GM20431 (cell line): ENCODE measurements at regions not wholly inside any gene's neighbourhood (a gene's known extent, or its start where the extent isn't known, plus 50 kb on each side); places are given as distances from the start of the nearest gene placed in this dataset.
"Not testable (repeated sequence)": the region's sequence is repeated elsewhere in the genome, so short reads cannot be mapped to it uniquely, and the experiment has no call there.

Experiments used
- in situ Hi-C: fragments of 300-500 bp; cut with MseI, MboI; formaldehyde crosslinking; loops from one replicate; pipeline ENCODE4 v1.15.0; 2020; ENCODE audit warnings: low sequenced_read_pairs; ENCODE audit not compliant: unreplicated experiment

DNA sequence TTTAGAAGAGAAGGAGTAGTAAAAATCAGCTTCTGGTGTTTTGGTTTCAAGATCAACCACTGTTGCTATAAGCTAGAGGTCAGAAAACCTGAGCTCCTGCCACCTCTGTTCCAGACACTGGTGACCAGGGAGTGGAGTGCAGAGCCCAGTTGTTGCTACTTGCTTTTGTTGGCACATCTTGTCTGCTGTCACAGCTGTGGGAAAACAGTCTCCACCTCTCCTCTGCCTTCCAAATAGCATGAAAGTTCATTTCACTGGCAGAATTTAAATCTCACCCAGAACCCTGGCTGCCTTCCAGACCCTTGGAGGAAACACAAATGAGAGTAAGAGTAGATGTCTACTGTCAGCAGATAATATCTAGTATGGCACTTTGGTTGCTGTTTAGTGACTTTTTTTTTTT lies 297.5 kb upstream of the KLF3 start:
- in situ Hi-C loops = no loop called here

DNA sequence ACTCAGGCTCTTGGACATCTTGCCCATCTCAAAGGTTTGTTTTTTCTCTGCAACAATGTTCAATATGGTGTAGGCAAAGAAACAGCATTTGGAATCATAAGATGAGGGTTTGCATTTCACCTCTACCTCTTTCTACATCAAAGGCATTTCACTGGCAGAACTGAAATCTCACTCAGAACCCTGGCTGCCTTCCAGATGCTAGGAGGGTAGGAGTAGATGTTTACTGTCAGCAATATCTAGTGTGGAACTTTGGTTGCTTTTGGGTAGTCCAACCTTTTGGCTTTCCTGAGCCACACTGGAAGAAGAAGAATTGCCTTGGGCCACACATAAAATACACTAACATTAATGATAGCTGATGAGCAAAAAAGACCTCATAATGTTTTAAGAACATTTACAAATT lies 297.0 kb upstream of the KLF3 start:
- in situ Hi-C loops = no loop called here

DNA sequence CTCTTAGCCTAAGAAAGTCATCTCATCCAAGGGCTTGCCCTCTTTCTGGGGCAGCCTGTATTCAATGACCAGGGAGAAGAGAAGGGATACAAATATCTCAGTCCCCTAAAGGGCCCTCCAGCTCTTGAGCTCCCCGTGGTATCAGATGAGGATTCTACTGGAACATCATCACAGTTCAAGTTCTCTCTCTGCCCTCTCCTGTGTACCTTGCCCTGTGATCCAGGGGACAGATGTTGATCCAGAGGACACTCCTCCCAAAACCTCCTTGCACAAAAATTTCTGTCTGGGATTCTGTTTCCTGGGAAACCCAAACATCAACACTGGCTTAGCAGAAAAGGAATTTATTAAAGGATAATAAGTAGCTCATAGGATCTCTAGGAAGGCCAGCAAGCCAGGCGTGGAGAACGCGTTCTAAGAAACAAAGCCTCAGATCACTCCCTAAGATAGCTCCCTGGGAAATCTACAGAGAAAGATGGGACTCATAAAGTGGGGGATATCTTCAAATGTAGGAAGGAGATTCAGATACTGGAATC lies 296.3 kb upstream of the KLF3 start:
- in situ Hi-C loops = no loop called here

DNA sequence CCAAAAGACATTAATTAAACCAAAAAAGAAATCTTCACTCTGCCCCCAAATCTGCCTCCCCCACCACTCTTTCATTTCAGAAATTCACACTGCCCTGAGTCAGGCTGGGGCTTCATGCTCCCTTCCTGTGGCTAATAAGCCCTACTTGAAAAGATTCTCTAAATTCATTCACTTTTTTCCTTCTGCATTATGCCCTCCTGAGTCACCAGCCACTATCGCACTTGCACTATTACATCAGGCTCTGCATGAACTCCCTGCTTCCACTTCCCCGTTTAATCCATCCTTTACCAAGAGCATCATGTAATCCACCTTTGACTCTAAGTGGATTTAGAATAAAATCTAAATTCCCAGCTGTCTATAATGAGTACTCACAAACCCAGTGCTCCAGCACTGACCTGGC lies 295.4 kb upstream of the KLF3 start:
- in situ Hi-C loops = no loop called here

DNA sequence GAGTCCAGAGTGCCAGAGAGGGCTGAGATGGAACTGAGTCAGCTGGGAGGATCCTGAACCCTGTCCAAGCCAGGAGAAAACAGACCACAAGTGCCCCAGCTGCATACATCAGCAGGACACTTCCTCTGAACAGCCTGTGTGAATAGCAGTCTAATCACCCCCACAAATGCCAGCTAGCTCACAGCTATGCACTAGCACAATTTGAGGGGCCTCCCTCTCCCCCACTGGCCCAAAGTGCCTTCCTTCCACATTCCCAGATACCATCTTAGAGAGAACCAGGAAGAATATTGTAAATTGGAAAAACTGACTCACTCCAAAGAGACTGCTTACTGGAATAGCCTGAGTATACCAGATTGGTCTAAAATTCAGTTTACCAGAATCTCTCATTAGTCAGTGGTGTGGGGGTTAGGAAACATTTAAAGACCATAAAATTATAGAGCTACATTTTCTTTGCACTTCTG lies 292.6 kb upstream of the KLF3 start:
- in situ Hi-C loops = no loop called here

DNA sequence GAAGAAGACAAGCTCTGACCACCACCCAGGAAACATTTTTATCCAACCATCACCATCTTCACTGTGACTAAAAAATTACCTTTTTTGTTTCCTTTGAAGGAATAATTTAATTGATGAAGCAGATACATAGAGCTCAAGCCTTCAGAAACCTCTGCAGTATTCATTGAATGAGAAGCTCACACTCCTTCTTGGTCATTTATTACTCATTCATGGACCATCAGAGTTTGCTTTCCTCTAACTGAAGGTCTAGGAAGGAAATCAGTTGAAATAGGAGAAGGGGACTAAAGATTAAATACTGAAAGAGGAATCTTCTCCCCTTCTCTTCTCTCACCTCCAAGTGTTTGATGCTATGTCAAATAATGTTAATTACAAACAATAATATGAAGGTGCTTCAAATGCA lies 290.6 kb upstream of the KLF3 start:
- in situ Hi-C loops = no loop called here

DNA sequence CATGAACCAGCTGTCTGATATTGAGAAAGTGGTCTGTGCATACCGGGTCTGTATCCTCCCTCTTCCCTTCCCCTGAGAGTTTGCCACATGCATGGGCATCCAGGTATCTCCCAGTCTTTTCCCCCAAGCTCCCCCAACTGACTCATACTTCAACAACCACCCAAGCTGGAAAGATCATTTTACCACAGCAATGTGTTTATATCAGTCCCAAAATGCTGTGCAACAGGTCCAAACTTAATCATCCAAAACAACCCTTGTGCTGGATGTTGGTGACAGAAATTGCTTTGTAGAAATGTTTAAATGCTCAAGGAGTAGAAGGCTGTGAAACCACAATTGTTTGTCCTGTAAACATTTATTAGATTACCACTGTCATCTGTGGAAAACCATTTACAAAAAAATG lies 286.8 kb upstream of the KLF3 start:
- in situ Hi-C loops = no loop called here

DNA sequence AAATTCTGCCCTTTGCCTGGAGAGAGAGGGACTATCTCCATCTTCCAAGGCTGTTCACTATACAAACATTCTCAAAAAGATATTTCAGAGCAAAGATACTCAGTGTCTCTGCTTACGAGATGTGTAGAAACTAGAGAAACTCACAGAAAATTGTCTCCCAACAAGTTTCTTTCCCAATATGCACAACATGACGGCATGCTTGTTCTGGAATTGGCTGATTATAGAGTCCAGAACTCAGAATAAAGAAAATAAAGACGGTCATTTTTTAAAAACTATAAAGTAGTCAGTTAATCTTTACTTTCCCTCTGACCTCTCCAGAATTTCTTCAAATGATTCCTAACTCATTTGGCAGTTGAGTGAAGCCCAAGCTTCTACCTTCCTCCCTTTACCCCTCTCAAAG lies 285.5 kb upstream of the KLF3 start:
- in situ Hi-C loops = no loop called here

DNA sequence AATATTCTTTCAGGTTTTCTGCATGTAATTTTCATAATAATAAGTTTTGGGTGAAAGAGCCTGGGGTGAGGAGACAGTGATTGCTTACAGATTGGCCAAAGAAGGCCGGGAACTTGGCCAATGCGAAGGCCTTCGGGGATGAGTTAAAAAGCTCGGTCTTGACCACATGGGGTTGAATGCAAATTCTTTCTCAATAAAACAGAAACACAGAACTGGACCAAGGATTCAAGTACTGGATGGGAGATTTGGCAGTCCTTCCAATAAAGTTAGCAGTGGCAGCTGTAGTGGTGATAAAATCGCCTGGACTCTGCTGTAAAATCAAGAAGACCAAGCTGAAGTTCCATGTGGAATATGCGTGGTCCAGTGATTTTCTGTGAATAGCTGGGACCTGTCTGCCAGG lies 282.2 kb upstream of the KLF3 start:
- in situ Hi-C loops = no loop called here

DNA sequence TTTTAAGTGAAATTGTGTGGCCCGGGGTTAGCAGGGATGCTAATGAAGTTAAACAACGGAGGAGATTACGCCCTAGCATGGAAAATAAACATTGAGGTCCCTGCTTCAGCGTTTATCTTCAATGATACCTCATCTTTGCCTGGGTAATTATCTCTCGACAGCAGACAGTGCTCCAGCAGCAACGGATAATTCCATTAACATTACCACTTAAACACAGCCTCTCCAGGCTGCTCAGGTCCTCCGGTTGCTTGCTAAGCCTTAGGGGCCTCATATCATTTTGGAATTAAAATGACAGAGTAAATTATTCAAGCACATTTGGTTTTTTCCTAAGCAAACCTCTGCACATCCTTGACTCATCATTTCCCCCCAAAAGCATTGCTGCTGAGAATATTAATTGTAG lies 281.5 kb upstream of the KLF3 start:
- in situ Hi-C loops = no loop called here

DNA sequence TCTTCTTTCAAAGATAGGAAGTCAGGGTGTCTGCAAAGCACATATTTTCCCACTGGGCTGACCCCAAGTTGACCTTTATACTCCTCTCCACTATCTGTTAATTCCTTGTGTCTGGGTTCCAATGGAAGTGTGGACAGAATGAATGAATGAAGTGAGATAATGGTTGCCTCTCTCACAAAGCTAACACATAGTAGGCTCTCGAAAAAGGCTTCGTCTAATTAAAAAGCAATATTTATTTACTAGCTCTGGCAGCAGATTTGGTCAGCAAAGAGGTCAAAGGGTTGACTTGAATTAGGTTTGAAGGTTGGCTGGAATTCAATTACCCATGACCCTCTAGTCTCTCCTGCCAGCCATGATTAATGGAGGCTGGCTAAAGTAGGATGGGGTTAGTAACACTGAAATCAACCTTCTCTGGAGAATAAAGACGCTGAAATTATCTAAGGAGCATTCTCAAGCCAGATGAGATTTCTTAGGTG lies 280.3 kb upstream of the KLF3 start:
- in situ Hi-C loops = no loop called here

DNA sequence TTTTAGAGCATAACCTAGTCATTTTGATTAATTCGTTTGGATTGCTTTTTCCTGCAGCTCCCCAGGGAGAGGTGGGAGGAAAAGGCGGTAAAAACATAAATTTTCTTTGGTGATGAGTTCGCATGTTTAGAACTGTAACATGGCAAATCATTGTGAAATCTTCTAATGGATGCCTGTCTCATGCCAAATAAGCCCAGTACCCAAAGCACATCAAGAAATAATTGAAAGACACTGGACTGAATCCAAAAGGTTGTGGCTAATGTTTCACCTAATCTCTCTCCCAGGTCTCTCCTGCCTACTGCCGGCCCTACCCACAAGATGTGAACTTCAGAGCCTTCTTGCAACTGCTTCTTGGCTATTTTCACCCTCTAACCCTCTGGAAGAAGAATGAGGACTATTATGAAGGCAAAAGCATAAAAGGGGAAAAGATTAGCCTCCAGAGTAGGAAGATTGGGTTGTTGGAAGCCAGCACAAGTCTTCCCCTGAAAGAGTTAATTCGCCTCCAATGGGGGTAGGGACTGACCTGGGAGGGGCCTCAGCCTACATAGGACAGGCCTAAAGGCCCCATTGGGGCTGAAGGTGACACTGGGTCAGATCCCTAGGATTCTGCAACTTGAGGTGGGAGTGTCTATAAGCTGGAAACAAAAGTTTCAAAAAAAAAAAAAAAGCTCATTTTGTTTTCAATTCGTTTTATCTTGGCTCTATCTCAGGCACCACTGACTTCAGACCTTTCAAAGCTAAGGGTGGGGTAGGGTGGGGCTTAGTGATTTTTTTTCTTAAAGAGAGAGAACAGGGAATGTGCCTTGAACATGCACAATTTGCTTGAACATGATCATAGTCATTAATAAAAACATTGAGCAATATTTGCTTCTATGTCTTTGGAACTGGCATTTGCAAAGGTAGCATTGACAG lies 278.6 kb upstream of the KLF3 start:
- in situ Hi-C loops = no loop called here

DNA sequence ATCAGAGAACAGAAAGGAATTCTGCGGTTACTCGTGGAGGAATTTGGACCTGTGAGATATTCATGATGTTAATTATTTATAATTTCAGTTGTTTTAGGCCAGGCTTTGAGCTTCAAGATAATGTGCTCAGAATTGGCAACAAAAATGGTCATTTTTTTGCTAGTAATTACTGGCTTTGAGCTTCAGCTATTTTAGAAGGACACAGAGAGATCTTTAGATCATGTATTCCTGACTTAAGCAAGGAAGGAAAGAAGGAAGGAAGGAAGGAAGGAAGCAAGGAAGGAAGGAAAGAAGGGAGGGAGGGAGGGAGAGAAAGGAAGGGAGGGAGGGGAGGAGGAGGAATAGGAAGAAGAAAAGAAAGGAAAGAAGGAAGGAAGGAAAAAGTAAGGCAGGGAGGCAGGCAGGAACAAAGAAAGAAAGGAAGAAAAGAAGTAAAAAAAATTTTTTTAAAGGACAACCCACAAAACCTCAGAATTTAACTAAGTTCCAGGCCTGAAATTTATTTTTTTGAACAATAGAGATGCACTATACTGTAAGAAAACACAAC lies 277.9 kb upstream of the KLF3 start:
- in situ Hi-C loops = no loop called here

DNA sequence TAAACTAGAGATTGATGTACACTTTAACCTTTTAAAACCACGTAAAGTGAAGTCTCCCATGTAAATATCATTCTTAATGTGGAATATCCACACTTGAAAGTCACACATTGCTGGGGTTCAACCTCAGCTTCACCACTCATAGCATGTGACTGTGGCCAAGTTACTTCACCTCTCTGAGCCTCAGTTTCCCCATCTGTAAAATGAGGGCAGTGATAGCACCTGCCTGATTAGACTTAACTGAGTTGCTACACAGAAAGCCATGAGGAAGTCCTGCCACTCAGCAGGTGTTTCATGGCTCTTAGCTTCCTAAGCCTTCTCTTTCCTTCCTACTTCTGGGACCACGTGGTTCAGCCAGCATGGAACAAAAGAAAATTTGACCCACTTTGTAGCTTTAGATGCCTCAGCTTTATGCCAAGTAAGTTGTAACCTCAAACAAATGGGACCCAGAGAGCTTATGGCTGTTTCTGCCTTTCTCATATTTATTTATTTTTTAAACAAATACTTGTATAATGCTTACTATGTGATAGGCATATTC lies 277.3 kb upstream of the KLF3 start:
- in situ Hi-C loops = no loop called here

DNA sequence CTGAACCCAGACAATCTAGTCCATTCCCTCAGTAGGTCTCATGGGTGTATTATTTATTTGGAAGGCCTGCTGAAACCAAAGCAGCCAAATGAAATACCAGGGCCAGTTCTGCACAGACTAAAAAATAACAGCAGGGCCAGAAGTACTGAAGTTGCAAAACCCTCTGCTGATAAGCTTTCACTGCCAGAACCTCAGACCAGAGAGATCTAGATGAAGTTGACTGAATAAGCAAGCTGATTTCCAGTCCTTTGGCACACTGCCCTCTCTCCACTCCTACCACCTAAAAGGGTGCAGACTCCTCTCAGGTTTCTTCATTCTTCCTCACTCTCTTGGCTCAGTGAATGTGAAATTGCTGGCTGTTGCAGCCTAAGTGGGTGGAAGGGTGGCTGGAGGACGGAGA lies 276.7 kb upstream of the KLF3 start:
- in situ Hi-C loops = no loop called here

DNA sequence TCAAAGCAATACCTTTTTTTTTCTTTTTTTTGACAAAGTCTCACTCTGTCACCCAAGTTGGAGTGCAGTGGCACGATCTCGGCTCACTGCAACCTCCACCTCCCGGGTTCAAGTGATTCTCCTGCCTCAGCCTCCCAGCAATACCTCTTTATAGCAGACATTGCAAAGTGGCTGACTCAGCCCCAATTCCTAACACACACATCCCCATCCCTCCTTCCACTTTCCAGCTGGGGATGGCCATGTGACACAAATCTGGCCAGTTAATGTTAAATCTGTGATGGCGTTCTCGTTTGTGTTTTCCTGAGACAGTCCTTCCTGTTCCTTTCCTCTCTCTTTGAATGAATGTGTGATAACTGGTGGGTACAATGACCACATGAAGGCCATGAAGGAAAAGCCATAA lies 276.2 kb upstream of the KLF3 start:
- in situ Hi-C loops = no loop called here

DNA sequence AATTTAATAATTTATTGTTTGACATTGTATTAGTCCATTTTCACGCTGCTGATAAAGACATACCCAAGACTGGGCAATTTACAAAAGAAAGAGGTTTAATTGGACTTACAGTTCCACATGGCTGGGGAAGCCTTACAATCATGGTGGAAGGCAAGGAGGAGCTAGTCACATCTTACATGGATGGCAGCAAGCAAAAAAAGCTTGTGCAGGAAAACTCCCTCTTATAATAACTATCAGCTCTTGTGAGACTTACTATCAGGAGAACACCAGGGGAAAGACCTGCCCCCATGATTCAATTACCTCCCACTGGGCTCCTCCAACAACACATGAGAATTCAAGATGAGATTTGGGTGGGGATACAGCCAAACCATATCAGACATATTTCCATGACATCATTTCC lies 275.1 kb upstream of the KLF3 start:
- in situ Hi-C loops = not testable (repeated sequence)

DNA sequence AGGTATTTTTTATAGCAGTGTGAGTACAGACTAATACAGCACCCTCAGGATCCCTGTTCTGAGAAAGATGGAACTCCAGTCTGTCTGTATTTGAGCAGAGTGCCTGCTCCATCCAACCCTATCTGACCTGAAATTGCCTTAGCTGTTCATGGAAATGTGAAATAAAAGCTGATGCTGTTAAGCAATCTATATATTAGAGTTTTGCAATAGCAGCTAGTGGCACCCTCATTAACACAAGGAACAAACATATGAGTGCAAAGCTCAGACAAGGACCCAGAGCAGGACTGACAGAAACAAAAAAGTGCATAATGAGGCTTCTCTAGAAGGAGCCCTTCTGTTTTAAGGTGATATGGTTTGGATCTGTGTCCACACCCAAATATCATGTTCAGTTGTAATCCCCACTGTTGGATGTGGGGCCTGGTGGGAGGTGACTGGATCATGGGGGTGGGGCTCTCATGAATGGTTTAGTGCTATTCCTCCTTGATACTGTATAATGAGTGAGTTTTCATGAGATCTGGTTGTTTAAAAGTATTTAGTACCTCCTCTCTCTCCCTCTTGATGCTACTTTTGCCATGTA lies 272.9 kb upstream of the KLF3 start:
- in situ Hi-C loops = no loop called here

DNA sequence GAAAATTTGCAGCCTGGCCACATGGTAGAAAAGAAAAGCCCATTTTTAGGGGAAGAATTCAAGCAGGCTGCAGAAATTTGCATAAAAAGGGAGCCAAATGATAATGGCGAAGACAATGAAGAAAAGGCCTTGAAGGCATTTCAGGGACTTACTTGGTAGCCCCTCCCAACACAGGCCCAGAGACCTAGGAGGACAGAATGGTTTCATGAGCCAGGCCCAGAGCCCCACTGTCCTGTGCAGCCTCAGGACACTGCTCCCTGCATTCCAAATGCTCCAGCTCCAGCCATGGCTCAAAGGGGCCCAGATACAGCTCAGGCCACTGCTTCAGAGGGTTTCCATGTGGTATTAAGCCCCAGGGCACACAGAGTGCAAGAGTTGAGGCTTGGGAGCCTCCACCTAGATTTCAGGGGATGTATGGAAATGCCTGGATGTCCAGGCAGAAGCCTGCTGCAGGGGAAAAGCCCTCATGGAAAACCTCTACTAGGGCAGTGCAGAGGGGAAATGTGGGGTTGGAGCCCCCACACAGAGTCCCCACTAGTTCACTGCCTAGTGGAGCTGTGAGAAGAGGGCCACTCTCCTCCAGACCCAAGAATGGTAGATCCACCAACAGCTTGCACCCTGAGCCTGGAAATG lies 271.7 kb upstream of the KLF3 start:
- in situ Hi-C loops = no loop called here

DNA sequence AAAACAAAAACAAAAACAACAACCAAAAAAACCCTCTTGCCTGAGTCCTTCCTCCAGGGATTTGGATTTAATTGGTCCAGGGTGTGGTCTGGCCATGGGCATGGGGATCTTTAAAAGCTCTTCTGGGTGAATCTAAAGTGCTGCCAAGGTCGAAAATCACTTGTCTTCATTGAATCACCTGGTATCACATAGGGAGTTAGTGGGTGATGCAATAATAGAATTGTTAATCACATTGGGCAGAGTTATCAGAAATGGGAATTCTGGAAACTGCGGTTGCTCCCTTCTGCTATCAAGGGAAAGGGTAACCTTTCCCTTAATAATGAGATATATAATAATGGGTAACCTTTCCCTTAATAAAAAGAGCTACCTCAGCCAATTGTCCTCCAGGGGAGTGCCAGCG lies 267.9 kb upstream of the KLF3 start:
- in situ Hi-C loops = no loop called here
